Panc1 (cell line): ENCODE measurements at regions not wholly inside any gene's neighbourhood (a gene's known extent, or its start where the extent isn't known, plus 50 kb on each side); places are given as distances from the start of the nearest gene placed in this dataset.

Experiments
- ATAC-seq: fragments of 200-7000 bp; cut with Tn5 transposase; 2 replicates; pipeline ENCODE4 v1.9.1; 2020; ENCODE audit warnings: mild to moderate bottlenecking, moderate library complexity
- BruUV-seq: library from RNA; stranded (reverse); fragments of 400-500 nt; replicated peaks from 2 replicates; lab custom pipeline; 2021; lab: Mats Ljungman, UMichigan
- CTCF ChIA-PET: fragments of 300-600 bp; sonication (Branson Sonifier 250); formaldehyde crosslinking; loops from one replicate; lab custom pipeline; 2022; ENCODE audit warnings: antibody characterized with exemption; lab: Charles Lee
- POLR2A ChIA-PET: fragments of 300-600 bp; sonication (Branson Sonifier 250); formaldehyde crosslinking; loops from one replicate; lab custom pipeline; 2022; ENCODE audit warnings: antibody characterized with exemption; lab: Charles Lee
- DNase-seq: peaks from one replicate; pipeline ENCODE4 v3.0.0-alpha.2; 2010; ENCODE audit warnings: low read depth, low spot score
- H3K27ac ChIP-seq: 2 replicates; pipeline ENCODE4 v1.5.1; 2011; ENCODE audit warnings: mild to moderate bottlenecking, low read length, inconsistent platforms
- H3K27me3 ChIP-seq: fragments of 200-500 bp; sonication (Bioruptor generic); 2 replicates; pipeline ENCODE4 v1.6.0; 2014; ENCODE audit warnings: low read length, inconsistent platforms; ENCODE audit not compliant: control insufficient read depth, insufficient read depth
- H3K36me3 ChIP-seq: fragments of 200-500 bp; sonication (Bioruptor generic); 2 replicates; pipeline ENCODE4 v1.5.1; 2014; ENCODE audit warnings: inconsistent platforms, mild to moderate bottlenecking, low read length, moderate library complexity; ENCODE audit not compliant: control insufficient read depth, insufficient read depth
- H3K4me1 ChIP-seq: 2 replicates; pipeline ENCODE4 v1.5.1; 2011; ENCODE audit warnings: inconsistent platforms, mild to moderate bottlenecking, low read length, moderate library complexity; ENCODE audit not compliant: control insufficient read depth, insufficient read depth
- H3K4me3 ChIP-seq, 2 experiments: 2 replicates each; pipeline ENCODE4 v1.5.1; 2011 to 2012; ENCODE audit warnings: low read depth in 2 of 2, low read length in 2 of 2, mild to moderate bottlenecking in 2 of 2, inconsistent platforms in 1 of 2, moderate library complexity in 1 of 2
- H3K9me3 ChIP-seq: fragments of 200-500 bp; sonication (Bioruptor generic); 2 replicates; pipeline ENCODE4 v1.5.1; 2014; ENCODE audit warnings: low read depth, mild to moderate bottlenecking, inconsistent platforms, low read length, moderate library complexity; ENCODE audit not compliant: control insufficient read depth, insufficient read depth
- POLR2AphosphoS5 ChIP-seq: IDR thresholded peaks from 2 replicates; pipeline ENCODE4 v1.6.1; 2012; ENCODE audit warnings: mild to moderate bottlenecking, low read depth, low read length, moderate library complexity
- SIN3A ChIP-seq: IDR thresholded peaks from 2 replicates; pipeline ENCODE4 v1.6.1; 2012; ENCODE audit warnings: low read depth, mild to moderate bottlenecking, low read length, moderate library complexity, borderline replicate concordance; ENCODE audit not compliant: insufficient read depth
- TCF7L2 ChIP-seq: IDR thresholded peaks from 2 replicates; pipeline ENCODE4 v1.6.1; 2011; ENCODE audit warnings: mild to moderate bottlenecking, low read depth, low read length, inconsistent platforms
- in situ Hi-C: cut with HindIII; loops from 2 replicates; pipeline ENCODE4 v1.10.0; 2016; ENCODE audit warnings: low sequenced_read_pairs, low pct_unique_long_range_greater_than_20kb
- intact Hi-C: fragments of 100-400 bp; cut with micrococcal nuclease; formaldehyde crosslinking; loops from one replicate; pipeline ENCODE4 v1.10.0; 2022; ENCODE audit not compliant: unreplicated experiment
- TF ChIP-seq, protein P1 (sequence below): fragments of 450-650 bp; IDR thresholded peaks from 2 replicates; pipeline ENCODE4 v1.5.1; 2017; ENCODE audit warnings: mild to moderate bottlenecking
- TF ChIP-seq, protein P2 (sequence below), 2 experiments: IDR thresholded peaks; 2 replicates each; pipeline ENCODE4 v1.6.1; 2011 to 2012; ENCODE audit warnings: low read depth in 2 of 2, control low read depth in 1 of 2, low read length in 1 of 2, mild to moderate bottlenecking in 1 of 2, moderate library complexity in 1 of 2; ENCODE audit not compliant: insufficient read depth in 1 of 2

DNA sequence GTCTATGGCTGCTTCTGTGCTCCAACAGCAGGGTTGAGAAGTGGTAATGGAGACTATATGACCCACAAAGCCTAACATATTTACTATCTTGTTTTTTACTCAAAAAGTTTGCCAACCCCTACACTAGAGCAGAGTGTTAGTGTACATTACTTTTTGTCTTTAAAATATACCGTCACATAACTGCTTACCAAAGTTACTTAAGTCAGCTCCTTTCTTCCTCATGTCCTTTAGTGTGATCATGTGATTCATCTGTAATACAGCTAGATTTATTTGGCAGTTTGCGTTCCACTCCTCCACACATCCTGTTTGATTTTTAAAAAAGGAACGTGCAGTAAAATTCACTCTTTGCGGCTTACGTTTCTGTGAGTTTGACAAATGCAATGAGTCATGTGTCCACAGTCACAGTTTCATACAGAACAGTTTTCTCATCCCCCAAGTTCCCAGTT is 162.4 kb upstream of the GPRIN3 start:
- Histone ChIP-seq H3K27me3 (no peaks in the 10 kb centered on the region), H3K4me1 (no peaks in the 10 kb centered on the region), H3K36me3 (no peaks in the 10 kb centered on the region), H3K4me3 (no peak overlapping the region), H3K27ac (no peak overlapping the region), H3K9me3 (no peaks in the 10 kb centered on the region)
- ChIA-PET POLR2A (interaction anchor here (0.5 kb wide), 1 partner anchor 853 kb away, joined by 5 read pairs; no protein-coding TSS in a partner anchor), CTCF (no interaction called here)
- TF ChIP-seq, protein P1, sequence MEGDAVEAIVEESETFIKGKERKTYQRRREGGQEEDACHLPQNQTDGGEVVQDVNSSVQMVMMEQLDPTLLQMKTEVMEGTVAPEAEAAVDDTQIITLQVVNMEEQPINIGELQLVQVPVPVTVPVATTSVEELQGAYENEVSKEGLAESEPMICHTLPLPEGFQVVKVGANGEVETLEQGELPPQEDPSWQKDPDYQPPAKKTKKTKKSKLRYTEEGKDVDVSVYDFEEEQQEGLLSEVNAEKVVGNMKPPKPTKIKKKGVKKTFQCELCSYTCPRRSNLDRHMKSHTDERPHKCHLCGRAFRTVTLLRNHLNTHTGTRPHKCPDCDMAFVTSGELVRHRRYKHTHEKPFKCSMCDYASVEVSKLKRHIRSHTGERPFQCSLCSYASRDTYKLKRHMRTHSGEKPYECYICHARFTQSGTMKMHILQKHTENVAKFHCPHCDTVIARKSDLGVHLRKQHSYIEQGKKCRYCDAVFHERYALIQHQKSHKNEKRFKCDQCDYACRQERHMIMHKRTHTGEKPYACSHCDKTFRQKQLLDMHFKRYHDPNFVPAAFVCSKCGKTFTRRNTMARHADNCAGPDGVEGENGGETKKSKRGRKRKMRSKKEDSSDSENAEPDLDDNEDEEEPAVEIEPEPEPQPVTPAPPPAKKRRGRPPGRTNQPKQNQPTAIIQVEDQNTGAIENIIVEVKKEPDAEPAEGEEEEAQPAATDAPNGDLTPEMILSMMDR: no peak
- TF ChIP-seq, protein P2, sequence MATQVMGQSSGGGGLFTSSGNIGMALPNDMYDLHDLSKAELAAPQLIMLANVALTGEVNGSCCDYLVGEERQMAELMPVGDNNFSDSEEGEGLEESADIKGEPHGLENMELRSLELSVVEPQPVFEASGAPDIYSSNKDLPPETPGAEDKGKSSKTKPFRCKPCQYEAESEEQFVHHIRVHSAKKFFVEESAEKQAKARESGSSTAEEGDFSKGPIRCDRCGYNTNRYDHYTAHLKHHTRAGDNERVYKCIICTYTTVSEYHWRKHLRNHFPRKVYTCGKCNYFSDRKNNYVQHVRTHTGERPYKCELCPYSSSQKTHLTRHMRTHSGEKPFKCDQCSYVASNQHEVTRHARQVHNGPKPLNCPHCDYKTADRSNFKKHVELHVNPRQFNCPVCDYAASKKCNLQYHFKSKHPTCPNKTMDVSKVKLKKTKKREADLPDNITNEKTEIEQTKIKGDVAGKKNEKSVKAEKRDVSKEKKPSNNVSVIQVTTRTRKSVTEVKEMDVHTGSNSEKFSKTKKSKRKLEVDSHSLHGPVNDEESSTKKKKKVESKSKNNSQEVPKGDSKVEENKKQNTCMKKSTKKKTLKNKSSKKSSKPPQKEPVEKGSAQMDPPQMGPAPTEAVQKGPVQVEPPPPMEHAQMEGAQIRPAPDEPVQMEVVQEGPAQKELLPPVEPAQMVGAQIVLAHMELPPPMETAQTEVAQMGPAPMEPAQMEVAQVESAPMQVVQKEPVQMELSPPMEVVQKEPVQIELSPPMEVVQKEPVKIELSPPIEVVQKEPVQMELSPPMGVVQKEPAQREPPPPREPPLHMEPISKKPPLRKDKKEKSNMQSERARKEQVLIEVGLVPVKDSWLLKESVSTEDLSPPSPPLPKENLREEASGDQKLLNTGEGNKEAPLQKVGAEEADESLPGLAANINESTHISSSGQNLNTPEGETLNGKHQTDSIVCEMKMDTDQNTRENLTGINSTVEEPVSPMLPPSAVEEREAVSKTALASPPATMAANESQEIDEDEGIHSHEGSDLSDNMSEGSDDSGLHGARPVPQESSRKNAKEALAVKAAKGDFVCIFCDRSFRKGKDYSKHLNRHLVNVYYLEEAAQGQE (IDR thresholded peaks at IDR 0.05; ENCODE audit: insufficient read depth in 1 of 2, low read depth in 2 of 2, low read length in 1 of 2): no peak
- TF ChIP-seq POLR2AphosphoS5 (no peak), SIN3A (no peak), TCF7L2 (no peak)
- DNase-seq: no peak
- no TSS peak for BruUV-seq
- in situ Hi-C loops (no loop called here), intact Hi-C loops (no loop called here)
- ATAC-seq: no peak

DNA sequence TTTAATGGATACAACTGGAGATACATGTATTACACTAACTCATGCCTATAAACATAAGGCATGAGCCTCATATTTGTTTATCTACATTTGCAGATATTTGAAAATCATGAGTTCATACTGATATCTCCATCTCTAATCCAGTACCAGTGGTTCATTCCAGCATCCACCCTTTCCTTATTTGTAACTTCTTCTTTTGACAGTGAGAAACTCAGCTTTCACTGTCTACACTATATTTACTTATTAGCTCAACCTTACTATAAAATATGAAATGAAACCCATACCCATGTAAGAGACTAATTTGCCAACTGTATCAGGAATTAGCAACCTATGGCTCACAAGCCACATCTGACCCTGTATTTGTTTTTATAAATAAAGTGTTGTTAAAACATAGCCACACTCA is 161.9 kb upstream of the GPRIN3 start:
- ChIA-PET CTCF (no interaction called here), POLR2A (no interaction called here)
- no peak for DNase-seq
- Histone ChIP-seq H3K27ac (no peak overlapping the region), H3K4me3 (no peak overlapping the region), H3K4me1 (no peaks in the 10 kb centered on the region), H3K36me3 (no peaks in the 10 kb centered on the region), H3K9me3 (no peaks in the 10 kb centered on the region), H3K27me3 (no peaks in the 10 kb centered on the region)
- ATAC-seq: no peak
- BruUV-seq: no TSS peak
- TF ChIP-seq POLR2AphosphoS5: no peak
- TF ChIP-seq SIN3A: no peak
- TF ChIP-seq, protein P2 (IDR thresholded peaks at IDR 0.05; ENCODE audit: insufficient read depth in 1 of 2, low read depth in 2 of 2, low read length in 1 of 2): no peak
- no peak for TF ChIP-seq TCF7L2
- TF ChIP-seq, protein P1: no peak
- intact Hi-C loops (no loop called here), in situ Hi-C loops (no loop called here)
